Heart left ventricle (tissue), 16 donors: ENCODE measurements at regions not wholly inside any gene's neighbourhood (a gene's known extent, or its start where the extent isn't known, plus 50 kb on each side); places are given as distances from the start of the nearest gene placed in this dataset.
"Not testable (repeated sequence)": the region's sequence is repeated elsewhere in the genome, so short reads cannot be mapped to it uniquely, and the experiment has no call there.

Experiments used
- ATAC-seq, 4 donors: fragments of 200-7000 bp; cut with Tn5 transposase; one replicate each; pipeline ENCODE4 v1.9.1; 2020 to 2022; ENCODE audit warnings: moderate library complexity in 4 of 4, mild to moderate bottlenecking in 3 of 4, moderate number of reproducible peaks in 1 of 4
- DNase-seq, 5 donors: peaks; one replicate each; pipeline ENCODE4 v3.0.0-alpha.2; 2020
- H3K27ac ChIP-seq, 12 donors: fragments of 200-600 bp; sonication (generic) in 4 of 12; one replicate each; pipeline versions ENCODE4 v1.5.0 to v1.8.0; 2016 to 2022; ENCODE audit warnings: mild to moderate bottlenecking in 2 of 12
- H3K27me3 ChIP-seq, 9 donors: fragments of 200-600 bp; sonication (generic) in 2 of 9; one replicate each; pipeline versions ENCODE4 v1.5.1 to v1.8.0; 2016 to 2022; ENCODE audit warnings: mild to moderate bottlenecking in 3 of 9
- H3K36me3 ChIP-seq, 9 donors: fragments of 200-600 bp; sonication (generic) in 2 of 9; one replicate each; pipeline versions ENCODE4 v1.5.0 to v1.8.0; 2018 to 2022; ENCODE audit warnings: mild to moderate bottlenecking in 2 of 9
- H3K4me1 ChIP-seq, 12 donors: fragments of 200-600 bp; sonication (generic) in 4 of 12; one replicate each; pipeline versions ENCODE4 v1.5.0 to v1.8.0; 2016 to 2022; ENCODE audit warnings: mild to moderate bottlenecking in 3 of 12
- H3K4me3 ChIP-seq, 12 donors: fragments of 200-600 bp; sonication (generic) in 4 of 12; one replicate each; pipeline versions ENCODE4 v1.5.0 to v1.8.0; 2017 to 2022; ENCODE audit warnings: mild to moderate bottlenecking in 9 of 12, moderate library complexity in 4 of 12
- H3K9me3 ChIP-seq, 12 donors: fragments of 200-600 bp; sonication (generic) in 4 of 12; one replicate each; pipeline versions ENCODE4 v1.5.0 to v1.8.0; 2016 to 2022; ENCODE audit warnings: mild to moderate bottlenecking in 1 of 12
- CTCF ChIP-seq, 12 donors: fragments of 200-600 bp; sonication (generic) in 4 of 12; IDR thresholded peaks; one replicate each; pipeline versions ENCODE4 v1.5.0 to v1.8.0; 2018 to 2022; ENCODE audit warnings: antibody characterized with exemption in 12 of 12, mild to moderate bottlenecking in 5 of 12
- POLR2A ChIP-seq, 2 donors: fragments of 450-650 bp; IDR thresholded peaks; one replicate each; pipeline ENCODE4 v1.6.1; 2017; ENCODE audit warnings: antibody characterized with exemption in 2 of 2, mild to moderate bottlenecking in 2 of 2, moderate library complexity in 2 of 2
- WGBS, 4 donors: extraction: QIAGEN DNeasy Blood & Tissue Kit in 2 of 4; methylation state at CpG; one replicate each; pipeline versions ENCODE4 v1.1.5 to v1.1.7; 2013 to 2018; 5-methylcytosine and 5-hydroxymethylcytosine counted together
- intact Hi-C, 10 donors: fragments of 100-400 bp; cut with DNase I; formaldehyde crosslinking; loops; one replicate each; pipeline versions ENCODE4 v1.11.1 to v1.14.2; 2022
- donor health status: ischemic (EF 13 %, LVEDD 7.1; RV severe dilation, severe dysfunction).
- donor health status: healthy with polysubstance abuse.
- donor health status: DM: no; HTN: yes; CAD: no.
- donor health status: DM: no; HTN: no; CAD: no.
- donor health status: ischemic (EF 25% LVEDD 6.9; RV normal size, moderate dysfunction).
- donor health status: ischemic (EF 25% LVEDD 5.7; RV mildly dilated, moderate dysfunction).
- donor health status: healthy.
- donor health status: DM: yes; HTN: yes; CAD: no.
- donor health status: ischemic (EF 35%, LVEDD 5.7; RV mildly dilated, moderate dysfunction).
- donor health status: nonischemic (EF 11% LVEDD 7.7; RV severe dilation, severe dysfunction).
- donor health status: DM: yes; HTN: yes; CAD: no.
- donor health status: PGD.
- donor health status: ischemic (EF 29% LVEDD 5.4; RV normal size, mild dysfunction).
- donor health status: nonischemic (EF 23%, LVEDD 6.1; RV moderate dilation, normal function).

- TF ChIP-seq POLR2A (IDR thresholded peaks at IDR 0.05) (no peak), CTCF (IDR thresholded peaks at IDR 0.05) (no peak)
- no peak for ATAC-seq
- Histone ChIP-seq H3K4me3 (no peak overlapping the region), H3K36me3 (no peaks in the 10 kb centered on the region), H3K27ac (no peak overlapping the region), H3K4me1 (no peaks in the 10 kb centered on the region), H3K27me3 (peaks cover 0 to 4% (median 0%) of the 10 kb centered on the region in 9 donors), H3K9me3 (no peaks in the 10 kb centered on the region)
- intact Hi-C loops = no loop called here
- no peak for DNase-seq
- WGBS, 4 donors = 87 to 91% (median 90%) methylated on average over 6 of the region's 6 CpGs
Observed at GRCh38 chr7:94706996-94707740, 51.2 kb upstream of the SGCE start.

DNA sequence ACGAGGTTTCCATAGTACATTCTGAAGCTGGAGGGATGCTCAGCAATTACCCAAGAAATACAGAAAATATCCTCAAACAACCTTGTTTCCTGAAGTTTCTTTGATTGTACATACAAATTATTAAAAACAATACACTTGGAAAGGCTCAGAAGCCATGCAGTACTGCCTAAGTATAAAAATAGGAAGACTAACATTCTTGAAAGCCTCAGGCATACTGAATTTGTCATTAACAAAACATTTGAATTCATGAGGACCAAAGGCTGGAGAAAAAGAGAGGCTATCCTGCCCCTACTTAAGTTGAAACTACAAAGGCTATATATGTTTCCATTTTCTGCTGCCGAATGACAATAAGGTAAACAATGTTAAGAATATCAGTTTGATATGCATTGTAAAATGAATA lies 54.3 kb upstream of the SGCE start:
- WGBS, 4 donors = 70 to 80% (median 77%) methylated on average over 2 of the region's 2 CpGs
- intact Hi-C loops = no loop called here

DNA sequence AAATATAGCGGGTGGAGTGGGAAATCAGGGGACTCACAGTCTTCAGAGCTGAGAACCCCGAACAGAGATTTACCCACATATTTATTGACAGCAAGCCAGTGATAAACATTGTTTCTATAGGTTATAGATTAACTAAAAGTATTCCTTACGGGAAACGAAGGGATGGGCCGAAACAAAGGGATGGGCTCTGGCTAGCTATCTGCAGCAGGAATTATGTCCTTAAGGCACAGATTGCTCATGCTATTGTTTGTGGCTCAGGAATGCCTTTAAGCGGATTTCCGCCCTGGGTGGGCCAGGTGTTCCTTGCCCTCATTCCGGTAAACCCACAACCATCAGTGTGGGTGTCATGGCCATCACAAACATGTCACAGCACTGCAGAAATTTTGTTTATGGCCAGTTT lies 66.4 kb upstream of the SGCE start:
- H3K4me1 ChIP-seq, ATAC-seq, intact Hi-C loops, DNase-seq, H3K27me3 ChIP-seq, H3K36me3 ChIP-seq, H3K27ac ChIP-seq, H3K4me3 ChIP-seq: not testable (repeated sequence)
- WGBS, 4 donors = 94 to 97% (median 95%) methylated on average over 8 of the region's 8 CpGs
- H3K9me3 ChIP-seq = peaks cover 0 to 10% (median 0%) of the 10 kb centered on the region in 12 donors

More for the DNA sequence above, 54.3 kb upstream of the SGCE start:
- H3K27ac ChIP-seq = no peak overlapping the region
- H3K36me3 ChIP-seq = no peaks in the 10 kb centered on the region
- H3K4me1 ChIP-seq = no peaks in the 10 kb centered on the region
- no peak for ATAC-seq
- TF ChIP-seq CTCF (IDR thresholded peaks at IDR 0.05) (no peak), POLR2A (IDR thresholded peaks at IDR 0.05) (no peak)
- H3K4me3 ChIP-seq = no peak overlapping the region
- DNase-seq = no peak
- H3K9me3 ChIP-seq = no peaks in the 10 kb centered on the region
- peaks cover 0 to 4% (median 0%) of the 10 kb centered on the region in 9 donors for H3K27me3 ChIP-seq

DNA sequence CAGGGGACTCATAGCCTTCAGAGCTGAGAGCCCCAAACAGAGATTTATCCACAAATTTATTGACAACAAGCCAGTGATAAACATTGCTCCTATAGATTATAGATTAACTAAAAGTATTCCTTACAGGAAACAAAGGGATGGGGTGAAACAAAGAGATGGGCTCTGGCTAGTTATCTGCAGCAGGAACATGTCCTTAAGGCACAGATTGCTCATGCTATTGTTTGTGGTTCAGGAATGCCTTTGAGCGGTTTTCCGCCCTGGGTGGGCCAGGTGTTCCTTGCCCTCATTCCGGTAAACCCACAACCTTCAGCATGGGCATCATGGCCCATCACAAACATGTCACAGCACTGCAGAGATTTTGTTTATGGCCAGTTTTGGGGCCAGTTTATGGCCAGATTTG lies 73.0 kb upstream of the SGCE start:
- H3K27me3 ChIP-seq, H3K27ac ChIP-seq, ATAC-seq, DNase-seq, intact Hi-C loops, H3K4me1 ChIP-seq, H3K36me3 ChIP-seq, H3K9me3 ChIP-seq, H3K4me3 ChIP-seq: not testable (repeated sequence)
- 92 to 96% (median 93%) methylated on average over 3 of the region's 3 CpGs for WGBS, 4 donors

DNA sequence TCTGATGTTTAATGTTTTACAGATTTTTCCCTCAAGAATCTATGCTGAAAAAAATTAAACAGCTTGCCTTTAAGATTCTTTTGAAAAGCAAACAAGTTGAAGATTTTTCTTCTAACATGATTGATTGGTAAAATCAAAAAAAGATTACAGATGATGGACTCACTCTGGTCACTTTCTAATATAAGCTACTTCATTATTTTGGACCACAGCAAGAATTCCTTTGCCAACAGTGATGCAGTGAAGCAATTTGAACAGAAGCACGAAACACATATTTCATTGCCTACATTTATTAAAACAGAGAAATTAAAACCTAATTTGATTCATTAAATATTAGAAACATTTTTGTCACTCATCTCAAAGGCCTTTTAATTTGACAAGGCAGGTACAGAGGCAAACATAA lies 82.1 kb upstream of the SGCE start:
- no peak overlapping the region for H3K27ac ChIP-seq
- intact Hi-C loops = no loop called here

More for the DNA sequence above, 82.1 kb upstream of the SGCE start:
- TF ChIP-seq POLR2A (IDR thresholded peaks at IDR 0.05) (no peak), CTCF (IDR thresholded peaks at IDR 0.05) (no peak)
- DNase-seq = no peak
- ATAC-seq = no peak
- no peaks in the 10 kb centered on the region for H3K27me3 ChIP-seq
- no peaks in the 10 kb centered on the region for H3K36me3 ChIP-seq
- 83 to 90% (median 86%) methylated on average over 1 of the region's 1 CpG for WGBS, 4 donors
- H3K4me3 ChIP-seq = no peak overlapping the region
- no peaks in the 10 kb centered on the region for H3K4me1 ChIP-seq
- peaks cover 0 to 9% (median 0%) of the 10 kb centered on the region in 12 donors for H3K9me3 ChIP-seq
